CD14-positive monocyte (primary cell): ENCODE measurements at regions not wholly inside any gene's neighbourhood (a gene's known extent, or its start where the extent isn't known, plus 50 kb on each side); places are given as distances from the start of the nearest gene placed in this dataset.
A peak's percentile ranks its signal among the peaks of the same experiment; 100 is the strongest.

Source experiments
- DNase-seq, 3 donors: peaks; one replicate each; pipeline ENCODE4 v3.0.0-alpha.2; 2011 to 2022
- H2AFZ ChIP-seq: 2 replicates; pipeline ENCODE4 v1.6.0; 2012; ENCODE audit warnings: mild to moderate bottlenecking, low read depth, low read length, inconsistent platforms; ENCODE audit not compliant: insufficient read depth, poor library complexity, severe bottlenecking
- H3K27ac ChIP-seq, 2 donors: 1 replicate in 1 of 2; 2 replicates in 1 of 2; pipeline ENCODE4 v1.5.1; 2012 to 2013; ENCODE audit warnings: low read length in 2 of 2, control low read depth in 1 of 2, inconsistent platforms in 1 of 2, low read depth in 1 of 2, mild to moderate bottlenecking in 1 of 2
- H3K27me3 ChIP-seq, 2 donors: one replicate each; pipeline versions ENCODE4 v1.6.0 to v1.6.1; 2011 to 2013; ENCODE audit warnings: low read length in 2 of 2; ENCODE audit not compliant: control insufficient read depth in 2 of 2, insufficient read depth in 2 of 2
- H3K36me3 ChIP-seq, 2 donors: replicated peaks in 1 of 2; 1 replicate in 1 of 2; 2 replicates in 1 of 2; pipeline versions ENCODE4 v1.5.1 to v1.6.1; 2012 to 2013; ENCODE audit warnings: low read length in 2 of 2, control low read depth in 1 of 2, inconsistent platforms in 1 of 2, mild to moderate bottlenecking in 1 of 2; ENCODE audit not compliant: insufficient read depth in 2 of 2, control insufficient read depth in 1 of 2
- H3K4me1 ChIP-seq, 2 donors: 1 replicate in 1 of 2; 2 replicates in 1 of 2; pipeline versions ENCODE4 v1.5.1 to v1.6.1; 2012 to 2013; ENCODE audit warnings: low read length in 2 of 2, control low read depth in 1 of 2, inconsistent platforms in 1 of 2, mild to moderate bottlenecking in 1 of 2, moderate library complexity in 1 of 2; ENCODE audit not compliant: insufficient read depth in 2 of 2, control insufficient read depth in 1 of 2
- H3K4me2 ChIP-seq: replicated peaks from 2 replicates; pipeline ENCODE3; 2012; ENCODE audit warnings: low read length, moderate library complexity, mild to moderate bottlenecking; ENCODE audit not compliant: poor library complexity, severe bottlenecking; ENCODE audit errors: extremely low read depth
- H3K4me3 ChIP-seq, 3 experiments: fragments of 200-600 bp in 1 of 3; sonication (generic) in 1 of 3; replicated peaks in 1 of 3; 1 replicate in 2 of 3; 2 replicates in 1 of 3; pipeline ENCODE4 v1.5.1; 2011 to 2013; ENCODE audit warnings: low read length in 3 of 3, mild to moderate bottlenecking in 3 of 3, control low read depth in 2 of 3, low read depth in 2 of 3, inconsistent platforms in 1 of 3, moderate library complexity in 1 of 3
- H3K79me2 ChIP-seq: 2 replicates; pipeline ENCODE4 v1.6.0; 2012; ENCODE audit warnings: mild to moderate bottlenecking, control low read depth, inconsistent platforms, low read length, moderate library complexity; ENCODE audit not compliant: insufficient read depth
- H3K9ac ChIP-seq: 2 replicates; pipeline ENCODE4 v1.6.0; 2017; ENCODE audit warnings: low read length, mild to moderate bottlenecking; ENCODE audit not compliant: insufficient read depth, poor library complexity, severe bottlenecking
- H3K9me3 ChIP-seq, 2 donors: replicated peaks in 1 of 2; 1 replicate in 1 of 2; 2 replicates in 1 of 2; pipeline versions ENCODE4 v1.5.1 to v1.6.1; 2012 to 2013; ENCODE audit warnings: low read length in 2 of 2, control low read depth in 1 of 2; ENCODE audit not compliant: control insufficient read depth in 1 of 2, insufficient read depth in 1 of 2
- H4K20me1 ChIP-seq: 2 replicates; pipeline ENCODE4 v1.6.0; 2012; ENCODE audit warnings: mild to moderate bottlenecking, low read length, control low read depth, moderate library complexity; ENCODE audit not compliant: insufficient read depth
- H3K27ac Mint-ChIP-seq, 7 donors: one replicate each; pipeline ENCODE4 v1.8.0; 2020; ENCODE audit warnings: mild to moderate bottlenecking in 7 of 7, mixed read lengths in 7 of 7, moderate library complexity in 6 of 7, inconsistent platforms in 2 of 7
- H3K27me3 Mint-ChIP-seq, 3 donors: one replicate each; pipeline ENCODE4 v1.8.0; 2021 to 2022; ENCODE audit warnings: low read depth in 3 of 3, mild to moderate bottlenecking in 3 of 3, mixed read lengths in 3 of 3, moderate library complexity in 3 of 3, inconsistent platforms in 1 of 3
- H3K36me3 Mint-ChIP-seq, 2 donors: one replicate each; pipeline ENCODE4 v1.8.0; 2020; ENCODE audit warnings: mixed read lengths in 2 of 2, inconsistent platforms in 1 of 2, mild to moderate bottlenecking in 1 of 2
- H3K4me1 Mint-ChIP-seq: one replicate; pipeline ENCODE4 v1.8.0; 2020; ENCODE audit warnings: mild to moderate bottlenecking, mixed read lengths
- H3K4me3 Mint-ChIP-seq, 2 donors: one replicate each; pipeline ENCODE4 v1.8.0; 2020; ENCODE audit warnings: mild to moderate bottlenecking in 2 of 2, mixed read lengths in 2 of 2, moderate library complexity in 1 of 2
- H3K9me3 Mint-ChIP-seq, 7 donors: one replicate each; pipeline ENCODE4 v1.8.0; 2020 to 2022; ENCODE audit warnings: mixed read lengths in 7 of 7, mild to moderate bottlenecking in 6 of 7, moderate library complexity in 6 of 7, inconsistent platforms in 2 of 7
- WGBS: methylation state at CpG from one replicate; pipeline ENCODE4 v1.1.5; 2013; ENCODE audit warnings: missing lambda C conversion rate; ENCODE audit not compliant: insufficient coverage; 5-methylcytosine and 5-hydroxymethylcytosine counted together
- intact Hi-C, 2 donors: fragments of 100-400 bp; cut with micrococcal nuclease; formaldehyde crosslinking; loops; one replicate each; pipeline versions ENCODE4 v1.15.0 to v1.15.1; 2023
- TF ChIP-seq, protein P1 (sequence below): fragments of 200-600 bp; IDR thresholded peaks from one replicate; pipeline ENCODE4 v1.8.0; 2022; ENCODE audit warnings: antibody characterized with exemption, mild to moderate bottlenecking

DNA sequence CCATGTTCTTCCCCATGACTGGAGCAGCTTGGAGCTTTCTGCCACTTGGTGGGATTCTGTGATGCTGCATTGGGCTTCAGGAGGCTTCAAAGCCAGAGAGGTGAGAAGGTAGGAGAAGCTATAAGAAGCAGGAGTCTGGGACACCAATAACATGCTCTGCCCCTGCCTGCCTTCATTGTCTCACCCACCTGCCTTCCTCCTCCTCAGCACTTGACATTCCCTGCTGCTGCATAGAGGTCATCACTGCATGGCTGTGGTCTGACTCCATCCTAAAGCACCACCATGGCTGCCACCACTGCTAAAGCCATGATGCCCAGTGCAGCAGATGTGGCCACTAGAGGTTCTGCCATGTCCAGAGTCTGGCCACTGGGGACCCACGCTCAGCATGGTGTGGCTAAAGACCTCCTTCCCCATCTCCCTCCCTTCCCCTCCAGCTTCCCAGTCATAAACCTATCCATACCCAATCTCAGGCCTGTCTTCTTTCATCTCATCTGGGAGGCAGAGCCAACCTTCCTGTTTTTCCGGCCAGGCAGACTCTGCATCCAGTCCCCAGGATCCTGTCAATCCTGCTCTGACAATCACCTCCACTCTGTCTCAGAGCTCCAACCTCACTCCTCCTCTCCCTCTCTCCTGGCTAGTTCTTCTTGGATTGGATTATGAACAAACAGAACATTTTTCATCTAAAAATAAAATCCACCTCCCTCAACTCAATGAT lies 285.1 kb upstream of the POU3F1 start:
- intact Hi-C loops = no loop called here
- peaks cover under 1 to 8% (median 8%) of the 10 kb centered on the region in 3 donors for H3K27me3 Mint-ChIP-seq
- TF ChIP-seq, protein P1, sequence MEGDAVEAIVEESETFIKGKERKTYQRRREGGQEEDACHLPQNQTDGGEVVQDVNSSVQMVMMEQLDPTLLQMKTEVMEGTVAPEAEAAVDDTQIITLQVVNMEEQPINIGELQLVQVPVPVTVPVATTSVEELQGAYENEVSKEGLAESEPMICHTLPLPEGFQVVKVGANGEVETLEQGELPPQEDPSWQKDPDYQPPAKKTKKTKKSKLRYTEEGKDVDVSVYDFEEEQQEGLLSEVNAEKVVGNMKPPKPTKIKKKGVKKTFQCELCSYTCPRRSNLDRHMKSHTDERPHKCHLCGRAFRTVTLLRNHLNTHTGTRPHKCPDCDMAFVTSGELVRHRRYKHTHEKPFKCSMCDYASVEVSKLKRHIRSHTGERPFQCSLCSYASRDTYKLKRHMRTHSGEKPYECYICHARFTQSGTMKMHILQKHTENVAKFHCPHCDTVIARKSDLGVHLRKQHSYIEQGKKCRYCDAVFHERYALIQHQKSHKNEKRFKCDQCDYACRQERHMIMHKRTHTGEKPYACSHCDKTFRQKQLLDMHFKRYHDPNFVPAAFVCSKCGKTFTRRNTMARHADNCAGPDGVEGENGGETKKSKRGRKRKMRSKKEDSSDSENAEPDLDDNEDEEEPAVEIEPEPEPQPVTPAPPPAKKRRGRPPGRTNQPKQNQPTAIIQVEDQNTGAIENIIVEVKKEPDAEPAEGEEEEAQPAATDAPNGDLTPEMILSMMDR = no peak
- Histone ChIP-seq H4K20me1 (no peaks in the 10 kb centered on the region), H3K27ac (no peak overlapping the region), H3K4me1 (peaks cover 13 to 14% of the 10 kb centered on the region in 2 donors), H3K9me3 (no peaks in the 10 kb centered on the region), H3K27me3 (peaks cover 0 to 4% of the 10 kb centered on the region in 2 donors), H2AFZ (no peak overlapping the region), H3K4me2 (no peak overlapping the region), H3K9ac (no peak overlapping the region), H3K4me3 (no peak overlapping the region), H3K36me3 (no peaks in the 10 kb centered on the region), H3K79me2 (no peaks in the 10 kb centered on the region)
- peak overlapping the region in 1 of 7 donors; percentile 41 for H3K27ac Mint-ChIP-seq
- H3K9me3 Mint-ChIP-seq = peaks cover 0 to 2% (median 0%) of the 10 kb centered on the region in 7 donors
- H3K4me3 Mint-ChIP-seq = no peak overlapping the region
- no peaks in the 10 kb centered on the region for H3K36me3 Mint-ChIP-seq
- WGBS = 58% methylated on average over 2 of the region's 2 CpGs
- no peak for DNase-seq
- H3K4me1 Mint-ChIP-seq = peaks cover 13% of the 10 kb centered on the region

DNA sequence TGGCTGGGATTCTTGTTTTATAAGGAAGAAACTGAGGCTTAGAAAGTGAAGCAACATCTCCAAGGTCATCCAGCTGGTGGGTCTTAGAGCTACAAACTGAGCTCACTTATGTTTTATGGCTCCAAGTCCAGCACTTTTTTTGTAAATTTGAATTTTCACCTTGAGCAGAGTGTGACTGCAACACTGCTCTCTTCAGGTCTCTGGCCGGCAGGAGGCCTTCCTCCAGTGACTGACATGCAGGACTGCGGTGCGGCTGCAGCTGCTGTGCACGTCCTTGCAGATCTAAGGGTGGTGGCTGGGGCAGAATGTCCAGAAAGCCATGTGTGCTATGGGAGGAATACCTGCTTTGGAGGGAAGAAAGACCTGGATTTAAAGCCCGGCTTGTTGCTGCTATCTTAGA lies 284.2 kb upstream of the POU3F1 start:
- H3K36me3 ChIP-seq = no peaks in the 10 kb centered on the region
- H3K27ac ChIP-seq = no peak overlapping the region
- H3K79me2 ChIP-seq = no peaks in the 10 kb centered on the region
- TF ChIP-seq, protein P1 = no peak
- no peaks in the 10 kb centered on the region for H3K9me3 ChIP-seq
- no peaks in the 10 kb centered on the region for H4K20me1 ChIP-seq
- H3K9ac ChIP-seq = no peak overlapping the region
- H3K4me1 ChIP-seq = peaks cover 13 to 14% of the 10 kb centered on the region in 2 donors
- Mint-ChIP-seq H3K27me3 (peaks cover 2 to 8% (median 8%) of the 10 kb centered on the region in 3 donors), H3K4me3 (no peak overlapping the region), H3K36me3 (no peaks in the 10 kb centered on the region), H3K9me3 (peaks cover 0 to 2% (median 0%) of the 10 kb centered on the region in 7 donors), H3K4me1 (peaks cover 13% of the 10 kb centered on the region), H3K27ac (no peak overlapping the region)
- H2AFZ ChIP-seq = no peak overlapping the region
- DNase-seq = no peak
- 79% methylated on average over 3 of the region's 5 CpGs for WGBS
- no peak overlapping the region for H3K4me3 ChIP-seq
- H3K4me2 ChIP-seq = no peak overlapping the region
- intact Hi-C loops = no loop called here
- peaks cover 0 to 4% of the 10 kb centered on the region in 2 donors for H3K27me3 ChIP-seq
